Heart right ventricle (tissue), 16 donors: ENCODE measurements at regions not wholly inside any gene's neighbourhood (a gene's known extent, or its start where the extent isn't known, plus 50 kb on each side); places are given as distances from the start of the nearest gene placed in this dataset.

ENCODE experiments used
- ATAC-seq, 8 donors: fragments of 200-7000 bp; cut with Tn5 transposase; one replicate each; pipeline ENCODE4 v1.9.1; 2020; ENCODE audit warnings: mild to moderate bottlenecking in 8 of 8, moderate library complexity in 8 of 8, moderate number of reproducible peaks in 1 of 8
- DNase-seq, 2 donors: peaks; one replicate each; pipeline ENCODE4 v3.0.0-alpha.2; 2020
- H3K27ac ChIP-seq, 10 donors: fragments of 200-600 bp; sonication (generic) in 2 of 10; one replicate each; pipeline versions ENCODE4 v1.5.0 to v1.8.0; 2020 to 2022; ENCODE audit warnings: mild to moderate bottlenecking in 3 of 10
- H3K27me3 ChIP-seq, 7 donors: fragments of 200-600 bp; one replicate each; pipeline ENCODE4 v1.8.0; 2021 to 2022; ENCODE audit warnings: mild to moderate bottlenecking in 2 of 7
- H3K36me3 ChIP-seq, 9 donors: fragments of 200-600 bp; sonication (generic) in 1 of 9; one replicate each; pipeline versions ENCODE4 v1.5.0 to v1.8.0; 2020 to 2022; ENCODE audit warnings: mild to moderate bottlenecking in 2 of 9
- H3K4me1 ChIP-seq, 9 donors: fragments of 200-600 bp; sonication (generic) in 1 of 9; one replicate each; pipeline versions ENCODE4 v1.5.0 to v1.8.0; 2020 to 2022; ENCODE audit warnings: mild to moderate bottlenecking in 4 of 9
- H3K4me3 ChIP-seq, 10 donors: fragments of 200-600 bp; sonication (generic) in 2 of 10; one replicate each; pipeline versions ENCODE4 v1.5.0 to v1.8.0; 2020 to 2022; ENCODE audit warnings: mild to moderate bottlenecking in 7 of 10, moderate library complexity in 2 of 10
- H3K9me3 ChIP-seq, 11 donors: fragments of 200-600 bp in 10 of 11; sonication (generic) in 2 of 11; one replicate each; pipeline versions ENCODE4 v1.5.0 to v1.8.0; 2013 to 2022; ENCODE audit warnings: mild to moderate bottlenecking in 2 of 11, control low read depth in 1 of 11, moderate library complexity in 1 of 11
- CTCF ChIP-seq, 9 donors: fragments of 200-600 bp; sonication (generic) in 2 of 9; IDR thresholded peaks; one replicate each; pipeline versions ENCODE4 v1.5.0 to v1.8.0; 2021 to 2022; ENCODE audit warnings: antibody characterized with exemption in 9 of 9, mild to moderate bottlenecking in 5 of 9, moderate library complexity in 1 of 9
- WGBS, 2 donors: extraction: QIAGEN DNeasy Blood & Tissue Kit; methylation state at CpG; one replicate each; pipeline ENCODE4 v1.1.7; 2013; ENCODE audit warnings: inconsistent platforms in 1 of 2; 5-methylcytosine and 5-hydroxymethylcytosine counted together
- intact Hi-C, 10 donors: fragments of 100-400 bp; cut with DNase I; formaldehyde crosslinking; loops; one replicate each; pipeline versions ENCODE4 v1.11.1 to v1.14.2; 2022
- donor health status: Arrhythmogenic right ventricular cardiomyopathy.
- donor health status: ischemic (EF 13 %, LVEDD 7.1; RV severe dilation, severe dysfunction).
- donor health status: healthy with polysubstance abuse.
- donor health status: DM: no; HTN: yes; CAD: no.
- donor health status: DM: no; HTN: no; CAD: no.
- donor health status: ischemic (EF 25% LVEDD 6.9; RV normal size, moderate dysfunction).
- donor health status: ischemic (EF 25% LVEDD 5.7; RV mildly dilated, moderate dysfunction).
- donor health status: healthy.
- donor health status: DM: yes; HTN: yes; CAD: no.
- donor health status: Ischemic cardiomyopathy.
- donor health status: ischemic (EF 35%, LVEDD 5.7; RV mildly dilated, moderate dysfunction).
- donor health status: nonischemic (EF 11% LVEDD 7.7; RV severe dilation, severe dysfunction).
- donor health status: DM: yes; HTN: yes; CAD: no.
- donor health status: PGD.
- donor health status: ischemic (EF 29% LVEDD 5.4; RV normal size, mild dysfunction).
- donor health status: nonischemic (EF 23%, LVEDD 6.1; RV moderate dilation, normal function).

- no peak overlapping the region for H3K4me3 ChIP-seq
- H3K27me3 ChIP-seq, result peaks cover 0 to 20% (median 0%) of the 10 kb centered on the region in 7 donors
- intact Hi-C loops, result loop anchor here in 1 of 10 donors (10.0 kb wide), 1 partner anchor 48 kb away; no protein-coding TSS in a partner anchor
- DNase-seq (no peak), ATAC-seq (no peak)
- no peak overlapping the region for H3K27ac ChIP-seq
- no peaks in the 10 kb centered on the region for H3K36me3 ChIP-seq
- 94% methylated on average over 1 of the region's 1 CpG for WGBS, 2 donors
- no peak for TF ChIP-seq CTCF (IDR thresholded peaks at IDR 0.05)
- no peaks in the 10 kb centered on the region for H3K4me1 ChIP-seq
- no peaks in the 10 kb centered on the region for H3K9me3 ChIP-seq
Measured at GRCh38 chr9:38216572-38216971, 147.5 kb upstream of the SHB start.

DNA sequence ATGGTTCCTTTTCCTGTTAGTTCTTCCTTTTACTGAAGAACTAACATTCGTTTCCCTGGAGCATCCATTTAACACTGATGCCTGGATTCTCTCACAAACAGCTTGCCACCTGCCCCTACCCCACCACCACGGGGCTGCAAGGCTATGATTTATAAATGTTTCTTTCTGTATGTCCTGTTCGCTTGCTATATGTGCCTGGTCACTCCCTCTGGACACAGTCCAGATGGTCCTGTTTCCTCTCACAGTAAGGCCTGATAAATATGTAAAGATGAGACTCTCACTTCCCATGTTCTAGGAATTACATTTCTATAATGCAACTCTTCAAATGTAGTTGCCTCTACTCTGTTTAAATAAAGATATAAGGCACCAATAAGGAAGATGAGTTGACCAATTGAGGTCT lies 146.4 kb upstream of the SHB start:
- no peak overlapping the region for H3K27ac ChIP-seq
- no peak for ATAC-seq
- H3K9me3 ChIP-seq, result no peaks in the 10 kb centered on the region
- H3K4me1 ChIP-seq, result no peaks in the 10 kb centered on the region
- intact Hi-C loops, result loop anchor here in 1 of 10 donors (10.0 kb wide), 1 partner anchor 49 kb away; no protein-coding TSS in a partner anchor
- TF ChIP-seq CTCF (IDR thresholded peaks at IDR 0.05), result no peak
- H3K36me3 ChIP-seq, result no peaks in the 10 kb centered on the region
- peaks cover 0 to 20% (median 0%) of the 10 kb centered on the region in 7 donors for H3K27me3 ChIP-seq
- no peak for DNase-seq
- no peak overlapping the region for H3K4me3 ChIP-seq
- 27 to 31% methylated on average over 3 of the region's 3 CpGs for WGBS, 2 donors

DNA sequence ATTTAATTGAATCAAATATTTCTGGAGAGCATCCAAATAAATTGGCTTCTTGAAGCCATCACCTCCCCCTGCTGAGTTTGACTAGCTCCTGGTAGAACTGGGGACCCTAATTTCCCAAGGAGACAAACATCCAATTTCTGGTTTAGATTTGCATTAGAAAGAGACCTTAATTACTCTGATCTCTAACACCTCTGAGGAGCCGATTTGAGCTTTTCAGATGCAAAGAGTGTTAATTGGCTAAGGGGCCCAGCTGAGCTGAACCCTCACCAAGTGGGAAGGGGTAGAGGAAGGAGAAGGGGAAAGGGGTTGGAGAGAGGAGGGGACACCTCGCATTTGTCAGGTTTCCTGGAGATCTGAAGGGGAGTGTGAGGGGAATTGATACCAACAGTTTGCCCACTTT lies 145.4 kb upstream of the SHB start:
- WGBS, 2 donors, result 38 to 41% methylated on average over 2 of the region's 2 CpGs
- H3K27ac ChIP-seq, result no peak overlapping the region
- no peaks in the 10 kb centered on the region for H3K36me3 ChIP-seq
- no peaks in the 10 kb centered on the region for H3K4me1 ChIP-seq
- no peak overlapping the region for H3K4me3 ChIP-seq
- ATAC-seq (no peak), DNase-seq (no peak)
- H3K27me3 ChIP-seq, result peaks cover 0 to 20% (median 0%) of the 10 kb centered on the region in 7 donors
- intact Hi-C loops, result loop anchor here in 2 of 10 donors (5.0 to 10.0 kb wide), 2 partner anchors 48 to 50 kb away; no protein-coding TSS in a partner anchor
- H3K9me3 ChIP-seq, result no peaks in the 10 kb centered on the region
- no peak for TF ChIP-seq CTCF (IDR thresholded peaks at IDR 0.05)

DNA sequence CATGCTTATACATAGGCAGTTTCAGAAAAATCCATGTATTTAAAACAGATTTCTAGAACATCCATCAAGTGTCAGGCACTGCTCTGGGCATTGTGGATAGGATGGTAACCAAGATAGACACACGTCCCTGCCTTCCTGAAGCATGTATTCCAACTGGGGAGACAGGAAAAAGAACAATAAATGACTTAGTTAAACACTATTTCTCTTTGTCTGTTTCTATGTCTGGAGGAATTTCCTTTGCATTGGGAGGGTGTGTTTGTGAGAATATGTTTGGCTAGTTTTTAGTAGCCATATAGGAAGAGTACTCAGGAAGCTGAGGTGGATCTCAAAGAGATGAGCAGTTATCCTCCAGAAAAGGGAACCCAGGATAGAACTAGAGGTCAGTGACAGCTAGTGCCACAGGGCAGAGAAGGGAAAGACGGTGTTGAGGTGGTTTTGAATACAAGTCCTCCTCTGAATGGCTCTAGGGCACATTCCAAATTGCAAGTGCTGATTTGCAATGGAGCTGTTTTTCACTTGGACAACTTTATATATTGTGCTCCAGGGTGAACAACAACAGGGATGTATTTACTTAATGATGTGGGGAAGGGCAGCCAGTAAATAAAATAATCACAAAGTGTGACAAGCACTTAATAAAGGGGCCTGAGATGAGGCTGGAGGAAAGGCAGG lies 144.7 kb upstream of the SHB start:
- DNase-seq (no peak), ATAC-seq (no peak)
- TF ChIP-seq CTCF (IDR thresholded peaks at IDR 0.05), result no peak
- no peak overlapping the region for H3K27ac ChIP-seq
- H3K36me3 ChIP-seq, result no peaks in the 10 kb centered on the region
- WGBS, 2 donors, result 17 to 42% methylated on average over 2 of the region's 2 CpGs
- no peak overlapping the region for H3K4me3 ChIP-seq
- intact Hi-C loops, result loop anchor here in 2 of 10 donors (5.0 to 10.0 kb wide), 2 partner anchors 49 to 51 kb away; no protein-coding TSS in a partner anchor
- peaks cover 0 to 20% (median 0%) of the 10 kb centered on the region in 7 donors for H3K27me3 ChIP-seq
- no peaks in the 10 kb centered on the region for H3K9me3 ChIP-seq
- H3K4me1 ChIP-seq, result no peaks in the 10 kb centered on the region
